ENCODE measurements at regions not wholly inside any gene's neighbourhood (a gene's known extent, or its start where the extent isn't known, plus 50 kb on each side); places are given as distances from the start of the nearest gene placed in this dataset.

DNA sequence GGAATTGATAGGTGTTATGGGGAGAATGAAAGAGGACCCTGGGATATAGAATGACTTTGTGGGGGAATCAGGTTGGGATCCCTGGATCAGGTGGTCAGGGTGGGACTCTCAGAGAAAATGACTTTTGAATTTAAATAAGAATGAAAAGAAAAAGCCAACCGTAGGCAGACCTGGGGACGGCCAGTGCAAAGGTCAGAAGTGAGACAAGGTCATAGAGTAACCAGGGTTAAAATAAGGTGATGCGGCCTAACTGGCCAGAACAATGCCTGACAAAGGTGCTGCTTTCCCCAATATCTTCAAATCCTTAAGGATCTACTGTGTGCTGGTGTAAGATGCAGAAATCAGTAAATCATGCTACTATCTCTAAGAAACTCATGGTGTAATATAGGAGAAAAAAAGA lies 238.4 kb upstream of the JUN start:
- TF ChIP-seq, protein P1, sequence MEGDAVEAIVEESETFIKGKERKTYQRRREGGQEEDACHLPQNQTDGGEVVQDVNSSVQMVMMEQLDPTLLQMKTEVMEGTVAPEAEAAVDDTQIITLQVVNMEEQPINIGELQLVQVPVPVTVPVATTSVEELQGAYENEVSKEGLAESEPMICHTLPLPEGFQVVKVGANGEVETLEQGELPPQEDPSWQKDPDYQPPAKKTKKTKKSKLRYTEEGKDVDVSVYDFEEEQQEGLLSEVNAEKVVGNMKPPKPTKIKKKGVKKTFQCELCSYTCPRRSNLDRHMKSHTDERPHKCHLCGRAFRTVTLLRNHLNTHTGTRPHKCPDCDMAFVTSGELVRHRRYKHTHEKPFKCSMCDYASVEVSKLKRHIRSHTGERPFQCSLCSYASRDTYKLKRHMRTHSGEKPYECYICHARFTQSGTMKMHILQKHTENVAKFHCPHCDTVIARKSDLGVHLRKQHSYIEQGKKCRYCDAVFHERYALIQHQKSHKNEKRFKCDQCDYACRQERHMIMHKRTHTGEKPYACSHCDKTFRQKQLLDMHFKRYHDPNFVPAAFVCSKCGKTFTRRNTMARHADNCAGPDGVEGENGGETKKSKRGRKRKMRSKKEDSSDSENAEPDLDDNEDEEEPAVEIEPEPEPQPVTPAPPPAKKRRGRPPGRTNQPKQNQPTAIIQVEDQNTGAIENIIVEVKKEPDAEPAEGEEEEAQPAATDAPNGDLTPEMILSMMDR (IDR thresholded peaks at IDR 0.05) = no peak
- no peak for TF ChIP-seq POLR2A (IDR thresholded peaks at IDR 0.05)
